GM21515 (cell line): ENCODE measurements at regions not wholly inside any gene's neighbourhood (a gene's known extent, or its start where the extent isn't known, plus 50 kb on each side); places are given as distances from the start of the nearest gene placed in this dataset.
"Not testable (repeated sequence)": the region's sequence is repeated elsewhere in the genome, so short reads cannot be mapped to it uniquely, and the experiment has no call there.

Experiments
- ATAC-seq: cut with Tn5 transposase; IDR thresholded peaks from one replicate; pipeline ENCODE4 v1.9.1; 2021; ENCODE audit not compliant: unreplicated experiment

GRCh38 chr1:228796945-228797344, 61.7 kb downstream of the RHOU start:
- not testable (repeated sequence) for ATAC-seq

DNA sequence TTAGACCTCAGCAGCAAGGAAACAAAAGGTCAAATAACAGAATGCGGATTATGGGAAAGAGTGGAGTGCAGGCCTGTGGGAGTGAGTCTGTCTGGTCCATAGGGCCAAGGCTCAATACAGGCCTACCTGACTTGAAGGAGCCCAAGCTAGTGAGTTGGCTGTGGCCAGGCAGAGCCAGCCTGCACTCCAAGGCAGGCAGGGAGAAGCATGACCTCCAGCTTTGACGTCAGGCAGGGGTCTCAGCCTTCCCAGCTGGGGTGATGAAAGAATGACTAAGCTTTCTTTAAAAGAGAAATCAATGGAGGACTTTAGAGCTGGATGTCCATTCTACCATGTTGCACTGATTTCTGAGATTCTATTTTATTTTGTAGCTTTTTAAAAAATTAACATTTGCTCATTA, 62.8 kb downstream of the RHOU start:
- no peak for ATAC-seq

DNA sequence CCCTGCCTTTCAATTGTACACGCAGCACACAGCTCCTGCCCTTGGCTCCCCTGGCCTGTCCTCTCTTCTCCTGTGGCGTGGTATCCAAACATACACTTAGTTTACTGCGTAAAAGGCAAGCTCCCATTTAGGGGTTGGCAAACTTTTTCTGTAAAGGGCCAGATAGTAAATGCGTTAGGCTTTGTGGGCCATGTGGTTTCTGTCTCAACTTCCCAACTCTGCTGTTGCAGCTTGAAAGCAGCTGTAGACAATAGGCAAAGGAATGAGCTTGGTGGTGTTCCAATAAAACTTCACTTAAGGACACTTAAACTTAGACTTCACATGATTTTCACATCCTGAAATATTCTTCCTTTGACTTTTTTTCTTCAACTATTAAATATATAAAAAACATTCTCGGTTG, 63.3 kb downstream of the RHOU start:
- no peak for ATAC-seq

DNA sequence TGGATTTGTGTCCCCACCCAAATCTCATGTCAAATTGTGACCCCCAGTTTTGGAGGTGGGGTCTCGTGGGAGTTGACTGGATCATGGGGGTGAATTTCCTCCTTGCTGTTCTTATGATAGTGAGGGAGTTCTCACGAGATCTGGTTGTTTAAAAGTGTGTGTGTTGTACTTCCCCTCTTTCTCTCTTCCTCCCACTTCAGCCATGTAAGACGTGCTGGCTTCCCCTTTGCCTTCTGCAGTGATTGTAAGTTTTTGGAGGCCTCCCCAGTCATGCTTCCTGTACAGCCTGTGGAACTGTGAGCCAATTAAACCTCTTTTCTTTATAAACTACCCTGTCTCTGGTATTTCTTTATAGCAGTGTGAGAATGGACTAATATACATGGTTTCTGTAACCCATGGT, 64.6 kb downstream of the RHOU start:
- no peak for ATAC-seq

- no peak for ATAC-seq
Measured at GRCh38 chr1:228801068-228801467, 65.8 kb downstream of the RHOU start.

- ATAC-seq: no peak
Measured at GRCh38 chr1:228802386-228803220, 67.3 kb downstream of the RHOU start.

DNA sequence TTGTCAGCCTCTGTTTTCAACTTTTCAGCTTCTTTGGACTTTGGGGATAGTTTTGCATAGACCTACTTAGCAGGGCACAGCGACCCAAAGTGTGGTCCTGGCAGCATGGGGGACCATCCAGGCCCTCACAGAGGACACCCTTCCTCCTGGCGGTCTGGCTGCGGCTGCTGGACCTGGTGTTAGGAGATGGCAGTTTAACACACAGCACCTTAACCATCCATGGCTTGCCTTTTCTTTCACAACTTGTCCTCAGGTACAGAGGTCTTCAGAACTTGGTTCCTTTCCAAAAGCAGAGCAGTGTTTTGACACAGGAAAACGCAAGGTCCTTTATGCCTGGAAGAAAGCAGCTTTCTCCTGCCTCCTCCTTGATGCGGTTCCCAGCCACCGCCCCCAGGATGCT, 68.1 kb downstream of the RHOU start:
- ATAC-seq: no peak

GRCh38 chr1:228804173-228804572, 68.9 kb downstream of the RHOU start:
- no peak for ATAC-seq

DNA sequence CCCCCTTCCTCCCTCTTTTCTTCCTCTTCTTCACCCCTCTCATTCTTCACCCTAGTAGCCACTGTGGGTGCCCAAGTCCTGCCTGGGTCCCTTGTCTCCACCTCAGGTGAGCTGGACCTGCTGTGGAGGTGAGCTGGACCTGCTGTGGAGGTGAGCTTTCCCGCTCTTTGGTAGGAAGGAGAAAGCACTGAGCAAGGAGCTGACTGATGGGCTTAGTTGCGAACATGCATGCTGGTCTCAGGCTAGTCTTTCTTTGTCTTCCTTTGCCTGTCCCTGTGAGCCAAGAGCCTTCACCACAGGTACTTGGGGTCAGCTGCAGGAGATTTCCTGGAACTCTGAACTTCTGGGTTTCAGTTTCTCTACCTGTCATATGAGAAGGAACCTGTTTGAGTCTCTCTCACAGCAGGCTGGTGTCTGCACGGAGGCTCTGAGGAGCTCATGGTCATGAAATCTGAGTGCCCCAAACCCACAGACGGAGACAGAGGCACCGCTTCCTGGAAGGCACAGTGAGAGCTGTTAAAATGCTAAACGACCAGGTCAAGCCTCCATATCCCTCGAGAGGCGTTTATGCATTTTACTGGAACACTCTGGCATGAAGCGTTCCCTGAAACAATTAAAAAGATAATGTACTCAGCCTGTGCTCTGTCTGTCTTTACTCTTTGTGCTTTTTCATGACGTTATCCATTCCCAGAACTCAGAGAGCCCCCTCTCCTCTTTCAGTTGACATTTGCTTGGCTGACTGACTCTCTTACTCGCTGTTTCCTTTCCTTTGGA, 69.5 kb downstream of the RHOU start:
- ATAC-seq: no peak

DNA sequence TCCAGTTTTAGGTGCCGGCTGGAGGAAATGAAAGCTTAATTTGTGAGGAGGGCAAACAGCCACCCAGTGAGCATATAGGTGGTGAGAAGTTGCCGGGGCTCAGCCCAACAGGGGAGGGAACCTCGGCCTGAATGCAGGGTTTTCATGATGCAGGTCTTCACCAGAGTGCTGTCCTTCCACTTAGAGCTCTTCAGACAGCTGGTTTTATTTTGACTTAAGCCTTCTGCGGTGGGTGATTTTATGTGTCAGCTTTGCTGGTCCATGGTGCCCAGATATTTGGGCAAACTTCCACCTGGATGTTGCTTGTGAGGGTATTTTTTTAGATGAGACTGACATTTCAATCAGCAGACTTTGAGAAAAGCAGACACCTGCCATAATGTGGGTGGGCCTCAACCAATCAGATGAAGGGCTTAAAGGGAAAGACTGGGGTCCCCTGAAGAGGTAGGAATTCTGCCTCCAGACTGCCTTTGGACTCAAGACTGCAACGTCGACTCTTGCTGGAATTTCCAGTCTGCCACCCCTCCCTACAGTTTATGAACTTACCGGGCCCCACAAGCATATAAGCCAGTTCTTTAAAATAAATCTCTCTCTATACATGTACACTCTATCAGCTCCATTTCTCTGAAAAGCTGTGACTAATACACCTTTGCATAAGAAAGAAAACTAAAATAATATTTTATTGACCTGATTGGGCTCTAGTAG, 72.8 kb downstream of the RHOU start:
- no peak for ATAC-seq

GRCh38 chr1:228809621-228810394, 74.5 kb downstream of the RHOU start:
- no peak for ATAC-seq

DNA sequence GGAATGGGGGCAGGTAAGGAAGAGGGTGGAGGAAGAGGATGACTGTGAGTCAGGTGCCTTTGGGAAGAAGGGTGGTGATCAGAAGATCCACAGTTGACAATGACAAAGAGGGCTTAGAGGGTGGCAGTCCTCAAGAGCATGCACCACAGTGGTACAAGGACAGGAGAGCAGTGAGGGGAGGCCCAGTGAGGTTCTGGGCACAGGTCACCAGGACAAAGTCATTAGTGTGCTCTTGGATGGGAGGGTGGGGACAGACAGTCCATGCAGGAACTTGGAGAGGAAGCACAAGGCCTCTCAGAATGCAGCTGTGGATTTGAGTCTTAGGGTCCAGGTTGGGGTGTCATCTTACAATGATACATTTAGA, 75.1 kb downstream of the RHOU start:
- ATAC-seq: no peak

DNA sequence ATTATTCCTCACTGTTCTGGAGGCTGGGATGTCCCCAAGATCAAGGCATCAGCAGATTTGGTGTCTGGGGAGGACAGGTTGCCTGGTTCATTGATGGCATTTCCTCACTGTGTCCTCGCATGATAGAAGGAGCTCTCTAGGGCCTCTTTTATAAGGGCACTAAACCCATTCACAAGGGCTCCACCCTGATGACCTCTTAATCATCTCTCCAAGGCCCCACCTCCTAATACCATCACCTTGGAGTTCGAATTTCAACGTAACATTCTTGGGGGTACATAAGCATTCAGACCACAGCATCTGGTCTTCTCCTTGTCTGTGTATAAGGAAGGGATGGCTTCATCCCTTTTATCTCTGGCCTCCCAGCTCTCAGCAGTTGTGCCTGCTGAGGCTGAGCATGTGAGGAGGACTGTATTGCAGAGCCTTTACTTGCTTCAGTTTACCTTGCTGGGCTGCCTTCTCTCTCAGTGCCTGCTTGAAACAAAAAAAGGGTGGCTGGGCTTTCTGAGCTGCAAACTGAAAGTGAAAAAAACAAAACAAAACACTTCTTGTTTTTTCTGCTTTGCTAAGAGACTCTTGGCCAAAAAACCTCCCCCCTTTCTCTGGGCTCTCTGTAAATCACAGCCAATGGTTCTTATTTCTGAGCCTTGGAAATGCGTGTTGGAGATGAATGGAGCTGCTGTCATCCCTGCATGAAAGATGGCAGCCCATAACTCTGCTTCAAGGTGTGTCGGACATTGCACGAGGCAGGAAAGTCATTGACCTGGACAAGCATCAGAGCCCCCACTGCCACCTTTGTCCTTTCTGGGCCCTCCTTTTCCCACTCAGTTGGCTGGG, 75.8 kb downstream of the RHOU start:
- ATAC-seq: peak; percentile 64

DNA sequence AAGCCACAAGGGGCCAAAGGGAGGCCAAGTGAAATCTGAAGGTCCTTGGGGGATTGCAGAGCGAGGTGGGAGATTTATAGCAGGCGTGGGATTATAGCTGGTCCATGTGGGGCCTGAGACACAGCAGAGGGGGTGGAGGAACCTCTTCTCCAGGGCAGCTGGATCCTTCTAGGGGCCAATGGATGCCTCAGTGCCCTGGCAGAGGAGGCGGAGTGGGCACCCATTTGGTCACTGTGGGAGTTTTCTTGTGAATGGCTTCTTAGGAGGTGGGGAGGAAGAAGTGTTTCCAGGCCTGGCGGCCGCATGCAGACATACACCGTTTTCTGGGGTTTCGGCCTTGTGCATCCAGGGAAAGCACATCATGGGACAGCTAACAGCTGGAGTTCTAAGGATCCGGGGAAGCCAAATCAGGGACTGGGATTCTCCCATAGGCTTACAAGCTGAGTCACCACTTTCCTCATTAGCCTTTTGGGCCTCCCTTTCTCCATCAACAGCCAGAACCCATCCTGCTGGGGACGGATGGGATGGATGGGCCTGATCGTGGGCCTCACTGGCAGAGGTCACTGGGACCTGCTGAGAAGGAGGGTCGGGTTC, 76.5 kb downstream of the RHOU start:
- ATAC-seq: no peak

- no peak for ATAC-seq
Measured at GRCh38 chr1:228812961-228813360, 77.7 kb downstream of the RHOU start.

GRCh38 chr1:228814176-228814575, 78.9 kb downstream of the RHOU start:
- ATAC-seq: no peak

- ATAC-seq: no peak
Measured at GRCh38 chr1:228818296-228818695, 83.0 kb downstream of the RHOU start.

GRCh38 chr1:228818928-228819630, 83.8 kb downstream of the RHOU start:
- no peak for ATAC-seq

DNA sequence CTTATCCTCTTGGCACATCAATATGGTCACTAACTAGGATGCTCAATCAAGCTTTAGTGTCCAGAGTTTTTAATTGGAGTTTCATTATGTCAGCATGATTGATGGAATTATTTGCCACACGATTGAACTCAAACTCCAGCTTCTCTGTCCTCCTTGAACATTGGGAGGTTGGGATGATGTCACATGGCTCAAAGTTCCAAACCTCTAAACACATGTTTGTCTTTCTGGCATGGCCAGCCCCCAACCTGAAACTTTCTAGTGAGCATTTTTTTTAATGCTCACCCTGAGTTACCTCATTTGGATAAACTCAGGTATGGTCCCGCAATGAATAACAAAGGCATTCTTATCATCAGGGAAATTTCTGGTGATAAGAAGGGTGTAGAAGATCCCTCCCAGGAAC, 86.0 kb downstream of the RHOU start:
- ATAC-seq: no peak
